GM21390 (cell line): ENCODE measurements at regions not wholly inside any gene's neighbourhood (a gene's known extent, or its start where the extent isn't known, plus 50 kb on each side); places are given as distances from the start of the nearest gene placed in this dataset.
"Not testable (repeated sequence)": the region's sequence is repeated elsewhere in the genome, so short reads cannot be mapped to it uniquely, and the experiment has no call there.

Source experiments
- ATAC-seq: cut with Tn5 transposase; IDR thresholded peaks from one replicate; pipeline ENCODE4 v1.9.1; 2021; ENCODE audit not compliant: unreplicated experiment

DNA sequence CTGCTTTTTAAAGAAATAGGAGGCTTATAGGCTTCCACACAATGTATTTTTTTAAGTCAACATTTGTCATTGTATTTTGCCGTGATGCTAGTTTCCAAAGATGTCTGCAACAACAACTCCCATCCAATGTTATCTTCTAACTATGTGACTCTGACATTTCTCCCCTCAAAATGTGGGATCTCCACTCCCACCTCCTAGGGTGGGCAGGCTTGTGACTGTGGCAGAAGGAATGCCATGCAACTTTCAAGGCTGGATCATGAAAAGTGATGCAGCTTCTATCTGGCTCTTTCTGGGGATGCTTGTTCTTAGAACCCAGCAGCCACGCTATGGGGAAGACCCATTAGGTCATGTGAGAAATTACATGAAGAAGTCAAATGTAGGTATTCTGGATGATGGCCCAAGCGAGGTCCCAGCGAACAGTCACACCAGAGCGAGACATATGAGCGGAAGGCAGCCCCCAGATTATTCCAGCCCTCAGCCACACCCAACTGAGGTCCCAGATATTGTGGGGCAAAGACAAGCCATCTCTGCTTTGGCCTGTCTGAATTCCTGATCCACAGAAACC, 124.3 kb downstream of the BDH1 start:
- ATAC-seq, result no peak

DNA sequence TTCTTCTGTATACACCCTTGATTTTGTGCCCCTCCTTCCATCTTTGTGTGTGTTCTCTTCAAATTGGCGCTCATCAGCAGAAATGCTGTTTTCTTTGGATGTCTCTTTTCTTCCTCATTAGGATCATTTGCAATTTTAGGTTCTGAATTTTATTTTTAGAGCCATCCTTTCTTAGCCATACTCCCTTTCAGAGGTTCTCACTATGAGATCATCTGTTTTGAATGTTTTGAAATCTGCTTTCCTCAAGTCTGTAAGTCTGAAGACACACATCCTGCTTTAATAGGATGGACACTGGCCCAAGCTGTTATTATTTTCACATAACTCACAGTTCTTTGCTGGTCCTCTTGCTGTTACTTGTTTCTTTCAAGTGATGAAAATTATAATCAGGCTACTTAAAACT, 124.8 kb downstream of the BDH1 start:
- no peak for ATAC-seq

DNA sequence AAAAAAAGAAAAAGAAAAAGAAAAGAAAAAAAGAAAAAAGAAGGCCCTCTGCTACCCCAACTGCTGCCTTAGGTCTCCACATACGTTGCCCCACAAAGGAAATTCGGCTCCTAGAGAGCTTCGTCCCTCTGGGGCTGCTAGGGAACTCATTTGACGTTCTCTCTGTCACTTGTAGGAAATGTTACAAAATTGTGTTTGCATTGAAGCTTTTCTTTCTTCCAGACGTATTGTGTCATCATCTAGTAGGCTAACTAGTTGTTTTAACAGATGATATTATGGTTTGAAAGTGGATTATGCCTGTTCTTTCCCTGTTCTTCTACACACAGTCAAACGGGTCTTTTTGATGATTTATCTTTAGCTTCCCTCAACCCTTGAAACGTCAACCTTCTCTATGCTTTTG, 125.3 kb downstream of the BDH1 start:
- no peak for ATAC-seq

DNA sequence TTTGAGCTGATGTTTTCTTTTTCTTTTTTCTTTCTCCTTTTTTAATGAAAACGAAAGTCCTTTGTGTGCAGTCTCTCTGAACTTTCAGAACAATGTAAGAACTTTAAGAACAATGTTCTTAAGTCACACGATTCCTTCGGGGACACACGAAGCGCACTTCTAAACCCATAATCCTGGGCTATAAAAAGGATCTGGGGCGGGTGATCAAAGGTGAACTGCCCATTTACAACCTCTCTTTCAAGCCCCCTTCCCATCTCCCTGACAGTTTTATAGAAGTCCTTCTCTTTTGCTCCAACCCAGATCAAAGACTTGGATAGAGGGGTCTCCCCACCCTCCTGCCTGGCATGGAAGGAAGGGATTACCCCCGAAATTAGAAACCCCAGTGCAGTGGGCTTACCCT, 126.8 kb downstream of the BDH1 start:
- ATAC-seq, result no peak

- ATAC-seq, result no peak
These were observed 127.5 kb downstream of the BDH1 start for GRCh38 chr3:197428117-197428801.

DNA sequence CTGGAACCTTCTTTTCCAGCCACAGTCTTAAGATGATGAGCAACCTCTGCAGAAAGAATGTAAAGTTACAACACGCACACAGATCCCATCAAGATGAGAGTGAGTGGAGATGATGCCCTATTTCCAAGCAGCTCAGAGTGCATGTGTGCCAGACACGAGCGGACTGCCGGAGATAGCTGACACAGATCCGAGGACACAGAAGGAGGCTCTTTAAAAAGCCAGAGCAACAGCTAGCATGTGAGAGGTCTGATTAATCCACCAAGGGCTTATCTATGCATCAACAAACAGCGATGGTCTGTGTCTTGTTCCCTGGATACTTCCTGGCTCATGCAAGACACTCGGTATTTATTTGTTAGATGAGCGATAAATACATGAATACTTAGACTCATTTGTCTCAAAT, 128.6 kb upstream of the DLG1 start:
- ATAC-seq, result no peak

DNA sequence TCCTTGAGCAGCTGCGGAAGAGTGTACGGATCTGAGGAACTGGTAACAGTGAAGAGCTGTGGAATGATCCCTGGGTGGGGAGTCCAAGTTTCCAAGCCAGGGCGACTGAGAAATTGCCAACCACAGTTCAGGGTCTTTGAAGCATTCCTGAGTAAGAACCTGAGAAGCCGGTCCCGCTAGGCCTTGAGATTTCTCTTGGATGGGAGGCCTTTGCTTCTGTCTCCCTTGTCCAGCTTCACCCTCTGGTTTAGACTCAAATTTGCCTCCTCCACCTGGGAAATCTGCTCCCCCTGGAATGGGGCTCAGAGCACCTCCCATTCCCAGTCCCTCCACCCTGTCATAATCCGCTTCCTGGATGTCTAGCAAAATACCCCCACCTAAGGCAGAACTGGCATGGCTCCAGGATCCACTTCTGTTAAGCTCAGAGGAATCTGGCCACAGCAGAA, 127.7 kb upstream of the DLG1 start:
- ATAC-seq, result no peak

DNA sequence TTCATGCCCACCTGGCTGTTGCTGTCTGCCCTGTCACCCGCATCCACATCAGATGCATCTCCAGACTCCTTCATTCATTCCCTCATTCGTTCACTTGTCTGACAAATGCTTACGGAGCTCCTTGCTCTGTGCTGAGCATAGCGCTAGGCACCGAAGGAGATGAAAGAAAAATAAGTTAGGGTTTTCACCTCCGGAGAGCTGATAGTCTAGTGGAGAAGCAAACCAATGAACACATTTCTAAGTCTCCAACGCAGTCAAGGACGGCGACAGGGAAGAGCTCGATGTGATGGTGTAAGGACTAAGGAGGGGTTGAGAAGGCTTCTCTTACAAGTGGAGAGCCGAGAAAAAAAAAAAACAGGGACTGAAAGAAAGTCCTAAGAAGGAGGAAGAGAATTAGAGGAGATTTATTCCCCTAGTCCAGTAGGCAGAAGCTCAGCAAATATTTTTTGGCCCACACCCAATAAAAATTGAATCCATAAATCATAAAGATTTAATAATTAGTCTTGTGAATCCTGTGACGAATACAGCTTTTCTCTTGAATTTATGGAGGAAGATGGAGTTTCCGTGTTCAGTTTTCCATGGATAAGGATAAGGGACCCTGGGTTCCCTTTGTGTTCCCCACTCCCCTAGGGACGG, 127.2 kb upstream of the DLG1 start:
- ATAC-seq, result no peak

DNA sequence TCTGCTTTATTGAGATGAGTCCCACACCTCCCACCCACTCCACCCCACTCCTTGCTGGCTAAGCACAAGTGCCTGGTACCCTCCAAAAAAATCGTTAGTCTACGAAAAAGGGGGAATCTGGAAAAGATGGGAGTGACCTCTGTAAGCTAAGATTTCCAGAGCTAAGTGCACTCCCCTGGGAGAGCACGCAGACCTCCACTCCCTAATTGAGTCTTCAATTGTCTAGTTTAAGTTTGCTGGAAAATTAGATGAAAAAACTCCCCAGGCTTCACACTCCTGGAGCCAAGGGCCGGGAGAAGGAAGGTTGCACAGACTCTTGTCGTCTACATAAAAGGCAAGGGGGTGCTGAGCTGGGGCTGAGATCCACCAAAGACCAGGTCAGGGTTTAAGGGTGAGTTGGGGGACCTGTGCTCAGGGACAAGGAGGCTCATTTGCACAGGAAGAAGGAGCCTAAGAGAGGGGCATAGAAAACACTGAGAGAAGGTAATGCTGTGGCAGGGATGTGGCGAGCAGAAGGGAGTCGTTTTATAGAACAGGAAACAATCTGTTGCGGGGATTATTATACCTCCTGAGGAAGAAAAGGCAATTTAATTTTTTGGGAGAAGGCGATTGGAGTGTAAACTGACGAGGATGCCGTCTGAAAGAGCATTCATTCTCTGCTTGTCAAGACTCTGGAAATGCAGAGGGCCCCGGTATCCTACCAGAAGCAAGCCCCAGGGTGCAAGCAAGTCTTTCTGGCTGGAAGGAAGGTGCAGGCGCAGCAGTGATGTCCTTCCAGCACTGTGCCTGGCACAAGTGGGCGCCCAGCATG, 126.5 kb upstream of the DLG1 start:
- ATAC-seq, result no peak

DNA sequence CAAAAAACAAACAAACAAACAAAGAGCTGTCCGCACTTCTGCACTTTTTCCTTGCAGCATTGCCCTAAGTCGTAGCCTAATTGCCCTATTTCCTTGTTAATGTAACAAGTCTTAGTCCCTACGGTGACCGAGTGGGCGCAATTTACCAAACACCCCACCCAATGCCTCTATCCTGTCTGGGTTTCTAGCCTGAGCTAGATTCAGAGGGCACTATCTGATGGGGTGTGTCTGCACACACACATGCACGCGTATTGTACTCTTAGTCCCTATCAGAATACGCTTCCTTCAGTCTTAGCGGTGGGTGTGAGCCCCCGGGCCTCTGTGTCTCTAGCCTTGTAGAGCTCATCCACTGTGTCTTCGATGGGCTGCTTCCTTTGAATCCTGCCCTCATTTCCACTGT, 125.9 kb upstream of the DLG1 start:
- ATAC-seq, result no peak

DNA sequence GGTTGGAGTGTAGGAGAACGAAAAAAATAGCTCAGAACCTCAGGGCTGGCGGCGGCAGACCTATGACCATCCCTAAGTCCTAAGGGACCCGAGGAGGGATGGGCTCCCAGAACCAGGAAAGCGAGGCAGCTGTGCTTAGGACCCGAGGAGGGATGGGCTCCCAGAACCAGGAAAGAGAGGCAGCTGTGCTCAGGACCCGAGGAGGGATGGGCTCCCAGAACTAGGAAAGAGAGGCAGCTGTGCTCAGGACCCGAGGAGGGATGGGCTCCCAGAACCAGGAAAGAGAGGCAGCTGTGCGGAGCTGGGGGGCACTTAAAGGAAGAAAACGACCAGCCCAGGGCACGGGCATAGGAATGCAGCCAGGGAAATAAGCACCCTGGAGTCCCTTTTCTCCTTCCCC, 125.0 kb upstream of the DLG1 start:
- ATAC-seq, result no peak

DNA sequence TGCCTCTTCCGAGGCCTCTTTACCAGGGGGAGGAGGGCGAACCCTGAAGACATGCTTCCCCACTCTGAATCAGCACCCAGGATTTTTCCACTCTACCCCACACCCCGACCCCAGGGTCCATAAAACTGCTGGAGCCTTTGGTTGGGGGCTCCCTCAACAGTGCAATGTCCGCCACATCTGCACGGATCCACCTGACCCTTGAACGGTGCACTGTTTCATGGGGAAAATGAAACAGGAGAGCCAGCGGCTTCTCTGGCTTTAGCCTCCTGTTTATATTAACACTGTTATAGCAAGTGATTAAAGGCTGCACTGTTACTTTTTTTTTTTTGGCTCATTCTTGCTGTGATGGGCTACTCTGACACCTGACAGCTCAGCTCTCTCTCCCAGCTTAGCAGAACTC, 124.1 kb upstream of the DLG1 start:
- no peak for ATAC-seq

DNA sequence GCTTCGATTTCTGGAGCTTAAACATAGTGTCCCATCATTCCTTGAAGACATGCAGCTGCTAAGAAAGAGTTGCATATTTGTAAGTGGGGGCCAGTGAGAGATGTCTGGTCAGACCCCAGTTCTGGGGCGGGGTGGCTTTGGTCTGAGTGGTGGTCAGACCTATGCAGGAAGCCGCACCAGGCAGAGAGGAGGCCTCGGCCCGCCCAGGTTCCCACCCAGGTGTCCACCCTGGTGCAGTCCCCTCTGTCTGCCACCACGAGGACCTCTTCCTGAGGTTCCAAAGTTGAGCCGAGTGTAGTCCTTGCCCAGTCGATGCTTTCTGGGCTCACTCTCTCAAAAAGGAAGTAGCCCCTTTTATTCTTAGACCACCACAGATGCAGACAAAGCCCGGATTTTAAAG, 122.6 kb upstream of the DLG1 start:
- no peak for ATAC-seq

DNA sequence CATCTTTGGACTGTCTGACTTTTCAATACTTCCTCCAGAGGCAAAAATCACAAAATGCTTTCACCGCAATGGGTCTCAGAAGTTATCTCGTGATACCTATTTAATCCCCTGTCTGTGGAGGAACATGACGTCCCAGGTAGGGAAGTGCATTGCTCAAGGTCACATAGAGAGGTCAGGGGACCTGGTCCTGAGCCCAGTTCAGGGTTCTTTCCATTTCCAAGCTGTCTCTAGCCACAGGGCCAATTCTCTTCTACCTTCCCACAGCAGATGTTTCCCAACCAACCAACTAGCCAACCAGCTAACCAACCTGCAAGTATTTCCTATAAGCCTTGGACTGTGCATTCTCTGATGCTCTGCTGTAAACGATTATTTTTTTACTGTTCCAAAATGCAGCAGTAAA, 122.2 kb upstream of the DLG1 start:
- no peak for ATAC-seq

DNA sequence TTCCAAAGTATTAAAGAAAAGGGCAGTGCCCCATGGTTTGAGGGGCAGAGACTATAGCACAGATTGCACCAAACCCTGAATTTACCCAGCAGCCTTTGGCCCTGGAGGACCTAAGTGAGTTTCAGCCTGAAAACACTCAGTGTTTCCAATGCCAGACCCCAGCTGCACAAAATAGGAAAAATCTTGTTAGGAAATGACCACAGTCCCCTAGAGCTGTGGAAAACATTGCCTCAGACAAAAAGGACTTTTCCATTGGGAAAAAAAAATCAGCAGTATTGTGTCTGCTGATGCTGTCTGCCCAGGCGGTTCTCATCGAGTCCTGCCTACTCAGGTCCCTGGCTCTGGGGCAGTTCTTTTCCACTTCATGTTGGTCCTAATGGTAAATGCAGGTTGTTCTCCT, 121.7 kb upstream of the DLG1 start:
- no peak for ATAC-seq

DNA sequence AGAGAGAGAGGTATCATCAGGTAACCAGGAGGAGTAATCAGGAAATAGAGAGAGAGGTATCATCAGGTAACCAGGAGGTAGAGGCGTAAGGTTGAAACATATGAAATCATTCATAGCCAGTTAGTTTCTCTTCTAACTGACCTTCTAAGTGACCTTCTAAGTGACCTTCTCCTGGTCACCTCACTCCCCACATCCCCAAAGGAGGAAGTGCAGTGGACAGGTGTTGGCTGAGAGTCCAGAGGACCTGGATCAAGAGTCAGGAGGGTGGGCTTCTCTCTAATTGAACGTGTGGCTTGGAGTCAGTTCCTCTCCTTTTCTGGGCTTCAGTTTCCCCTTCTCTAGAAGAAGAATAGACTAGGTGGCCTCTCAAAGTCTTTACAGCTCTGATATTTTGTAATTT, 121.3 kb upstream of the DLG1 start:
- ATAC-seq, result no peak

GRCh38 chr3:197417911-197418618, 119.7 kb upstream of the DLG1 start:
- no peak for ATAC-seq

- no peak for ATAC-seq
These were observed 119.0 kb upstream of the DLG1 start for GRCh38 chr3:197417441-197417840.

DNA sequence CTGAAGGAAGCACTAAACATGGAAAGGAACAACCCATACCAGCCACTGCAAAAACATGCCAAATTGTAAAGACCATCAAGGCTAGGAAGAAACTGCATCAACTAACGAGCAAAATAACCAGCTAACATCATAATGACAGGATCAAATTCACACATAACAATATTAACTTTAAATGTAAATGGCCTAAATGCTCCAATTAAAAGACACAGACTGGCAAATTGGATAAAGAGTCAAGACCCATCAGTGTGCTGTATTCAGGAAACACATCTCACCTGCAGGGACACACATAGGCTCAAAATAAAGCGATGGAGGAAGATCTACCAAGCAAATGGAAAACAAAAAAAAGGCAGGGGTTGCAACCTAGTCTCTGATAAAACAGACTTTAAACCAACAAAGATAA, 113.5 kb upstream of the DLG1 start:
- ATAC-seq, result not testable (repeated sequence)

DNA sequence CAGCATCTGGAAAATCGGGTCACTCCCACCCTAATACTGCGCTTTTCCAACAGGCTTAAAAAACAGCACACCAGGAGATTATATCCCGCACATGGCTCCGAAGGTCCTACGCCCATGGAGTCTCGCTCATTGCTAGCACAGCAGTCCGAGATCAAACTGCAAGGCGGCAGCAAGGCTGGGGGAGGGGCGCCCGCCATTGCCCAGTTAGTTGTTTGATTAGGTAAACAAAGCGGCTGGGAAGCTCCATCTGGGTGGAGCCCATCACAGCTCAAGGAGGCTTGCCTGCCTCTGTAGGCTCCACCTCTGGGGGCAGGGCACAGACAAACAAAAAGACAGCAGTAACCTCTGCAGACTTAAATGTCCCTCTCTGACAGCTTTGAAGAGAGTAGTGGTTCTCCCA, 111.8 kb upstream of the DLG1 start:
- not testable (repeated sequence) for ATAC-seq
